Stimulated activated CD4-positive, alpha-beta T cell treated with anti-CD3 and anti-CD28 coated beads, Interleukin-2, amount 100 ng/mL, for 48 hours (primary cell): ENCODE measurements at regions not wholly inside any gene's neighbourhood (a gene's known extent, or its start where the extent isn't known, plus 50 kb on each side); places are given as distances from the start of the nearest gene placed in this dataset.

Source experiments
- DNase-seq, 2 donors: peaks; one replicate each; pipeline ENCODE4 v3.0.0-alpha.2; 2020

- no peak for DNase-seq
Observed at GRCh38 chr15:57823325-57823882, 116.9 kb downstream of the POLR2M start.

GRCh38 chr15:57824186-57824585, 117.7 kb downstream of the POLR2M start:
- no peak for DNase-seq

- no peak for DNase-seq
Observed at GRCh38 chr15:57827021-57827420, 120.5 kb downstream of the POLR2M start.

GRCh38 chr15:57827971-57828370, 121.5 kb downstream of the POLR2M start:
- DNase-seq, result no peak

- DNase-seq, result no peak
Observed at GRCh38 chr15:57832183-57832582, 125.7 kb downstream of the POLR2M start.

GRCh38 chr15:57835119-57835518, 128.6 kb downstream of the POLR2M start:
- DNase-seq, result no peak

GRCh38 chr15:57849317-57849716, 142.8 kb downstream of the POLR2M start:
- no peak for DNase-seq

GRCh38 chr15:57854531-57854930, 148.0 kb downstream of the POLR2M start:
- no peak for DNase-seq

GRCh38 chr15:57857871-57858270, 151.4 kb downstream of the POLR2M start:
- DNase-seq, result no peak

GRCh38 chr15:57859130-57859685, 152.7 kb downstream of the POLR2M start:
- DNase-seq, result no peak

GRCh38 chr15:57861034-57861638, 154.6 kb downstream of the POLR2M start:
- peak; percentile 32 to 37 for DNase-seq

- DNase-seq, result no peak
Observed at GRCh38 chr15:57861815-57862586, 155.5 kb downstream of the POLR2M start.

GRCh38 chr15:57862761-57863160, 156.2 kb downstream of the POLR2M start:
- no peak for DNase-seq

GRCh38 chr15:57865294-57865693, 158.8 kb downstream of the POLR2M start:
- no peak for DNase-seq

- peak; percentile 41 to 46 for DNase-seq
Observed at GRCh38 chr15:57866149-57866736, 159.7 kb downstream of the POLR2M start.

- no peak for DNase-seq
Observed at GRCh38 chr15:57867970-57868798, 161.7 kb downstream of the POLR2M start.

- DNase-seq, result no peak
Observed at GRCh38 chr15:57870667-57871066, 164.2 kb downstream of the POLR2M start.

GRCh38 chr15:57872281-57873030, 165.9 kb downstream of the POLR2M start:
- no peak for DNase-seq

- no peak for DNase-seq
Observed at GRCh38 chr15:57873564-57874209, 167.2 kb downstream of the POLR2M start.

GRCh38 chr15:57875347-57875746, 168.8 kb downstream of the POLR2M start:
- no peak for DNase-seq

- no peak for DNase-seq
Observed at GRCh38 chr15:57878573-57878972, 172.1 kb downstream of the POLR2M start.
